ENCODE measurements at regions not wholly inside any gene's neighbourhood (a gene's known extent, or its start where the extent isn't known, plus 50 kb on each side); places are given as distances from the start of the nearest gene placed in this dataset.

DNA sequence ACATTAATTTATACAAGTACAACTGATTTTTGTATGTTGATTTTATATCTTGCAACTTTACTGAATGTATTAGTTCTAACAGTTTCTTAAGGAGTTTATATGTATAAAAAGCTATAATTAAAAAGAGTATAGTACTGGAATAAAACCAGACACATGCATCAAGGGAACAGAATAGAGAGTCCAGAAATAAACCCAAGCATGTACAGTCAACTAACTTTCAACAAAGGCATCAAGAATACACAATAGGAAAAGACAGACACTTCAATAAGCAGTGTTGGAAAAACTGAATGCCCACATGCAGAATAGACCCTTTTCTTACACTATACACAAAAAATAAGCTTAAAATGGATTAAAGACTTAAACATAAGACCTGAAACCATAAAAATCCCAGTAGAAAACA, 170.9 kb downstream of the ICE1 start:
- Histone ChIP-seq H3K27me3 (ENCODE audit: control insufficient read depth, low read length) (no peaks in the 10 kb centered on the region), H3K4me1 (ENCODE audit: control insufficient read depth, low read length) (no peaks in the 10 kb centered on the region), H3K79me2 (ENCODE audit: control insufficient read depth, low read length) (no peaks in the 10 kb centered on the region), H3K27ac (ENCODE audit: low read depth, low read length) (no peak overlapping the region), H3F3A (ENCODE audit: control insufficient read depth, insufficient read depth) (no peaks in the 10 kb centered on the region), H3K9me2 (replicated peaks; ENCODE audit: control insufficient read depth, low read length) (no peaks in the 10 kb centered on the region), H3K4me2 (ENCODE audit: low read length) (no peak overlapping the region), H3K9me3 (ENCODE audit: control insufficient read depth, insufficient read depth, low read length) (no peaks in the 10 kb centered on the region), H3K36me3 (ENCODE audit: control insufficient read depth, low read length) (no peaks in the 10 kb centered on the region), H3K4me3 (ENCODE audit: low read length) (no peak overlapping the region), H4K20me1 (ENCODE audit: control insufficient read depth, insufficient read depth, low read depth, low read length) (no peaks in the 10 kb centered on the region)
- TF ChIP-seq EZH2phosphoT487 (IDR thresholded peaks at IDR 0.05; ENCODE audit: borderline replicate concordance, low read length), result no peak
- TF ChIP-seq, protein P1, sequence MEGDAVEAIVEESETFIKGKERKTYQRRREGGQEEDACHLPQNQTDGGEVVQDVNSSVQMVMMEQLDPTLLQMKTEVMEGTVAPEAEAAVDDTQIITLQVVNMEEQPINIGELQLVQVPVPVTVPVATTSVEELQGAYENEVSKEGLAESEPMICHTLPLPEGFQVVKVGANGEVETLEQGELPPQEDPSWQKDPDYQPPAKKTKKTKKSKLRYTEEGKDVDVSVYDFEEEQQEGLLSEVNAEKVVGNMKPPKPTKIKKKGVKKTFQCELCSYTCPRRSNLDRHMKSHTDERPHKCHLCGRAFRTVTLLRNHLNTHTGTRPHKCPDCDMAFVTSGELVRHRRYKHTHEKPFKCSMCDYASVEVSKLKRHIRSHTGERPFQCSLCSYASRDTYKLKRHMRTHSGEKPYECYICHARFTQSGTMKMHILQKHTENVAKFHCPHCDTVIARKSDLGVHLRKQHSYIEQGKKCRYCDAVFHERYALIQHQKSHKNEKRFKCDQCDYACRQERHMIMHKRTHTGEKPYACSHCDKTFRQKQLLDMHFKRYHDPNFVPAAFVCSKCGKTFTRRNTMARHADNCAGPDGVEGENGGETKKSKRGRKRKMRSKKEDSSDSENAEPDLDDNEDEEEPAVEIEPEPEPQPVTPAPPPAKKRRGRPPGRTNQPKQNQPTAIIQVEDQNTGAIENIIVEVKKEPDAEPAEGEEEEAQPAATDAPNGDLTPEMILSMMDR (IDR thresholded peaks at IDR 0.05; ENCODE audit: low read depth, low read length, poor library complexity, severe bottlenecking), result no peak

DNA sequence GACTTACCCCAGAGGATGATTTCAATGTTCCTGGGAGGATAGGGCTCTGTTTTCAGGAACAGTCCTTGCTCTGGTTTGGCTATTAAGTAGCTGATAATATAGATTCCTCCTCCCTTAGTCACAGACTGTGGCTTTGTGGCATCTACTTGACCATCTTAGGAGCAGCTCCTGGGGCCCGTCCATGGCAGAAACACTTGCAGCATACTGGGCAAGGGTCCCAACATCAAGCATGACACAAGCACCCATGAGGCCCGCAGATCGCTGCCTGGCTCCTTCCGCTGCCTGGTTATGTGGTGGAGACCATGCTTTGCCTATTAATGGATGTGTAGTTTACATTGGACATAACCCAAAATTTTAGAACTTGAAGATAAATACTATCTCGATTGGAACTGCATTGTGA, 170.1 kb downstream of the ICE1 start:
- H3K4me3 ChIP-seq (ENCODE audit: low read length), result no peak overlapping the region
- H3K9me3 ChIP-seq (ENCODE audit: control insufficient read depth, insufficient read depth, low read length), result no peaks in the 10 kb centered on the region
- H3K4me2 ChIP-seq (ENCODE audit: low read length), result no peak overlapping the region
- no peaks in the 10 kb centered on the region for H3K79me2 ChIP-seq (ENCODE audit: control insufficient read depth, low read length)
- no peak for TF ChIP-seq EZH2phosphoT487 (IDR thresholded peaks at IDR 0.05; ENCODE audit: borderline replicate concordance, low read length)
- TF ChIP-seq, protein P1 (IDR thresholded peaks at IDR 0.05; ENCODE audit: low read depth, low read length, poor library complexity, severe bottlenecking), result no peak
- no peaks in the 10 kb centered on the region for H4K20me1 ChIP-seq (ENCODE audit: control insufficient read depth, insufficient read depth, low read depth, low read length)
- no peaks in the 10 kb centered on the region for H3K9me2 ChIP-seq (replicated peaks; ENCODE audit: control insufficient read depth, low read length)
- H3K36me3 ChIP-seq (ENCODE audit: control insufficient read depth, low read length), result no peaks in the 10 kb centered on the region
- no peaks in the 10 kb centered on the region for H3K27me3 ChIP-seq (ENCODE audit: control insufficient read depth, low read length)
- no peaks in the 10 kb centered on the region for H3K4me1 ChIP-seq (ENCODE audit: control insufficient read depth, low read length)
- H3K27ac ChIP-seq (ENCODE audit: low read depth, low read length), result no peak overlapping the region
- H3F3A ChIP-seq (ENCODE audit: control insufficient read depth, insufficient read depth), result no peaks in the 10 kb centered on the region

DNA sequence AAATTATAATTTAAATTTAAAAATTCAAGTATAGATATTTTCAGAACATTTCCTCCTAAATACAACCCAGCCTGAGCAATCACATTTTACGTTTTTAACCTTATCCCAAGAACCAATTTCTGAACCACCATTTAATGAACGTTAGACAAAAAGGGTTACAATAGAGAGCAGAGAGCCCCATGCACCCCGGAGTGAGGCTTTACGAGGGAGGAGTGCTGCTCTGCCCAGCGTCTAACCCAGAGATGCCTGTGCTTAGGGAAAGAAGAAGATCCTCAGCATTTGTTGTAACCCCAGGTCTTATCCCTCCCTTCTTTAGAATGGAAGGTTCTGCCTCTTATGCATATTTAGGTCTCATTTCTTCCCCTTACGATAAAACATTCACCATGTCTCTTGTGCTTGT, 169.1 kb downstream of the ICE1 start:
- Histone ChIP-seq H3K9me3 (ENCODE audit: control insufficient read depth, insufficient read depth, low read length) (no peaks in the 10 kb centered on the region), H3F3A (ENCODE audit: control insufficient read depth, insufficient read depth) (no peaks in the 10 kb centered on the region), H3K9me2 (replicated peaks; ENCODE audit: control insufficient read depth, low read length) (no peaks in the 10 kb centered on the region), H3K4me1 (ENCODE audit: control insufficient read depth, low read length) (no peaks in the 10 kb centered on the region), H3K36me3 (ENCODE audit: control insufficient read depth, low read length) (no peaks in the 10 kb centered on the region), H3K4me3 (ENCODE audit: low read length) (no peak overlapping the region), H3K4me2 (ENCODE audit: low read length) (no peak overlapping the region), H3K27me3 (ENCODE audit: control insufficient read depth, low read length) (no peaks in the 10 kb centered on the region), H3K27ac (ENCODE audit: low read depth, low read length) (no peak overlapping the region), H4K20me1 (ENCODE audit: control insufficient read depth, insufficient read depth, low read depth, low read length) (no peaks in the 10 kb centered on the region), H3K79me2 (ENCODE audit: control insufficient read depth, low read length) (no peaks in the 10 kb centered on the region)
- TF ChIP-seq EZH2phosphoT487 (IDR thresholded peaks at IDR 0.05; ENCODE audit: borderline replicate concordance, low read length), result no peak
- TF ChIP-seq, protein P1 (IDR thresholded peaks at IDR 0.05; ENCODE audit: low read depth, low read length, poor library complexity, severe bottlenecking), result no peak

DNA sequence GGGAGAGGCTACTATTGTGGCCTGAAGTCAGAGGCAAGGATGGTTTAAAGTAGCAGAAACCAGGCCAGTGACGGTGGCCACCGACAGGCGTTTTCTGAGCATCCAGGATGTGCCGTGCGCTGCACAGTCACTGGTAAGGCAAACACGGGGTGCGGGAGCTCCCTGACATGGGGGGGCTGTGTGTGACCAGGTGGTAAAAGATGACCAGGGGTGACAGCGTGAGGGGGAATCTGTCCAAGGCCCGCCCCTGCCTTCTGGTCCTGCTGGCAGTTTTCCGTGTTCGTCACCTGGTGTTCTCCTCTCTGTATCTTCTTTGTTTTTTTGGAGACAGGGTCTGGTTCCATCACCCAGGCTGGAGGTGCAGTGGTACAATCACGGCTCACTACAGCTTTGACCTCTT, 167.4 kb downstream of the ICE1 start:
- H3K27ac ChIP-seq (ENCODE audit: low read depth, low read length), result no peak overlapping the region
- no peaks in the 10 kb centered on the region for H3K9me2 ChIP-seq (replicated peaks; ENCODE audit: control insufficient read depth, low read length)
- TF ChIP-seq, protein P1 (IDR thresholded peaks at IDR 0.05; ENCODE audit: low read depth, low read length, poor library complexity, severe bottlenecking), result no peak
- TF ChIP-seq EZH2phosphoT487 (IDR thresholded peaks at IDR 0.05; ENCODE audit: borderline replicate concordance, low read length), result no peak
- no peaks in the 10 kb centered on the region for H3K4me1 ChIP-seq (ENCODE audit: control insufficient read depth, low read length)
- H3K9me3 ChIP-seq (ENCODE audit: control insufficient read depth, insufficient read depth, low read length), result no peaks in the 10 kb centered on the region
- no peaks in the 10 kb centered on the region for H3F3A ChIP-seq (ENCODE audit: control insufficient read depth, insufficient read depth)
- H3K79me2 ChIP-seq (ENCODE audit: control insufficient read depth, low read length), result no peaks in the 10 kb centered on the region
- no peak overlapping the region for H3K4me3 ChIP-seq (ENCODE audit: low read length)
- H4K20me1 ChIP-seq (ENCODE audit: control insufficient read depth, insufficient read depth, low read depth, low read length), result no peaks in the 10 kb centered on the region
- H3K36me3 ChIP-seq (ENCODE audit: control insufficient read depth, low read length), result no peaks in the 10 kb centered on the region
- no peaks in the 10 kb centered on the region for H3K27me3 ChIP-seq (ENCODE audit: control insufficient read depth, low read length)
- no peak overlapping the region for H3K4me2 ChIP-seq (ENCODE audit: low read length)

All from DOHH2 (cell line).